Mesenchymal stem cell (in vitro differentiated cells and primary cell): ENCODE measurements at regions not wholly inside any gene's neighbourhood (a gene's known extent, or its start where the extent isn't known, plus 50 kb on each side); places are given as distances from the start of the nearest gene placed in this dataset.

ENCODE experiments used
- DNase-seq: peaks from one replicate; pipeline ENCODE4 v3.0.0-alpha.2; 2013
- H2AFZ ChIP-seq: one replicate; pipeline ENCODE4 v1.6.1; 2013; ENCODE audit warnings: low read depth, mild to moderate bottlenecking, control low read depth, inconsistent platforms, low read length, moderate library complexity
- H2AK5ac ChIP-seq: 2 replicates; pipeline ENCODE4 v1.6.1; 2013; ENCODE audit warnings: low read length, moderate library complexity, mild to moderate bottlenecking, inconsistent platforms; ENCODE audit not compliant: severe bottlenecking
- H2BK120ac ChIP-seq: one replicate; pipeline ENCODE4 v1.6.1; 2013; ENCODE audit warnings: low read depth, mild to moderate bottlenecking, inconsistent platforms, low read length, moderate library complexity
- H2BK12ac ChIP-seq, 2 experiments: one replicate each; pipeline ENCODE4 v1.6.1; 2013; ENCODE audit warnings: inconsistent platforms in 2 of 2, low read length in 2 of 2, mild to moderate bottlenecking in 2 of 2, moderate library complexity in 2 of 2, control low read depth in 1 of 2
- H2BK15ac ChIP-seq: one replicate; pipeline ENCODE4 v1.6.1; 2013; ENCODE audit warnings: mild to moderate bottlenecking, low read depth, inconsistent platforms; ENCODE audit not compliant: poor library complexity, severe bottlenecking
- H2BK5ac ChIP-seq: 2 replicates; pipeline ENCODE4 v1.6.1; 2013; ENCODE audit warnings: low read depth, mild to moderate bottlenecking, low read length, control low read depth, inconsistent platforms; ENCODE audit not compliant: poor library complexity, severe bottlenecking
- H3K14ac ChIP-seq, 2 experiments: one replicate each; pipeline ENCODE4 v1.6.1; 2013; ENCODE audit warnings: inconsistent platforms in 2 of 2, low read length in 2 of 2, control low read depth in 1 of 2, mild to moderate bottlenecking in 1 of 2, moderate library complexity in 1 of 2
- H3K18ac ChIP-seq, 2 experiments: one replicate each; pipeline ENCODE4 v1.6.1; 2013; ENCODE audit warnings: inconsistent platforms in 2 of 2, low read length in 2 of 2, control low read depth in 1 of 2, low read depth in 1 of 2, mild to moderate bottlenecking in 1 of 2
- H3K23ac ChIP-seq, 2 experiments: one replicate each; pipeline ENCODE4 v1.6.1; 2013; ENCODE audit warnings: inconsistent platforms in 2 of 2, low read length in 2 of 2, mild to moderate bottlenecking in 2 of 2, moderate library complexity in 2 of 2, control low read depth in 1 of 2
- H3K27ac ChIP-seq: 2 replicates; pipeline ENCODE4 v1.5.1; 2013; ENCODE audit warnings: mild to moderate bottlenecking, moderate library complexity, low read length, control low read depth, inconsistent platforms; ENCODE audit not compliant: poor library complexity, severe bottlenecking
- H3K27me3 ChIP-seq, 2 experiments: 2 replicates each; pipeline versions ENCODE4 v1.6.1 to v1.7.0; 2013; ENCODE audit warnings: low read length in 2 of 2, mild to moderate bottlenecking in 2 of 2, moderate library complexity in 2 of 2, control low read depth in 1 of 2, inconsistent platforms in 1 of 2; ENCODE audit not compliant: control insufficient read depth in 1 of 2, insufficient read depth in 1 of 2
- H3K36me3 ChIP-seq, 2 experiments: 2 replicates each; pipeline versions ENCODE4 v1.6.1 to v1.7.0; 2013; ENCODE audit warnings: low read length in 2 of 2, control low read depth in 1 of 2, inconsistent platforms in 1 of 2, low read depth in 1 of 2, mild to moderate bottlenecking in 1 of 2; ENCODE audit not compliant: insufficient read depth in 2 of 2, control insufficient read depth in 1 of 2
- H3K4ac ChIP-seq, 2 experiments: one replicate each; pipeline ENCODE4 v1.6.1; 2013; ENCODE audit warnings: inconsistent platforms in 2 of 2, low read length in 2 of 2, mild to moderate bottlenecking in 2 of 2, moderate library complexity in 2 of 2, control low read depth in 1 of 2, low read depth in 1 of 2
- H3K4me1 ChIP-seq: 2 replicates; pipeline ENCODE4 v1.6.1; 2013; ENCODE audit warnings: low read depth, low read length, control low read depth; ENCODE audit not compliant: control insufficient read depth, insufficient read depth
- H3K4me2 ChIP-seq: 2 replicates; pipeline ENCODE4 v1.6.1; 2013; ENCODE audit warnings: low read length, mild to moderate bottlenecking, inconsistent platforms; ENCODE audit not compliant: poor library complexity, severe bottlenecking
- H3K4me3 ChIP-seq, 2 experiments: 2 replicates each; pipeline versions ENCODE4 v1.5.1 to v1.7.0; 2013; ENCODE audit warnings: low read length in 2 of 2, mild to moderate bottlenecking in 2 of 2, control low read depth in 1 of 2, low read depth in 1 of 2; ENCODE audit not compliant: insufficient read depth in 1 of 2
- H3K79me1 ChIP-seq: replicated peaks from 2 replicates; pipeline ENCODE4 v1.6.1; 2013; ENCODE audit warnings: mild to moderate bottlenecking, control low read depth, low read length, inconsistent platforms; ENCODE audit not compliant: poor library complexity, severe bottlenecking
- H3K9ac ChIP-seq: 2 replicates; pipeline ENCODE4 v1.7.0; 2013; ENCODE audit warnings: mild to moderate bottlenecking, low read length, moderate library complexity
- H3K9me3 ChIP-seq: 2 replicates; pipeline ENCODE4 v1.7.0; 2013; ENCODE audit warnings: mild to moderate bottlenecking, low read length; ENCODE audit not compliant: control insufficient read depth
- H4K8ac ChIP-seq: one replicate; pipeline ENCODE4 v1.6.1; 2013; ENCODE audit warnings: inconsistent platforms, mild to moderate bottlenecking, low read length, moderate library complexity
- H4K91ac ChIP-seq: one replicate; pipeline ENCODE4 v1.6.1; 2013; ENCODE audit warnings: mild to moderate bottlenecking, low read length, inconsistent platforms
- WGBS: methylation state at CpG from one replicate; pipeline ENCODE4 v1.1.7; 2013; ENCODE audit warnings: mixed read lengths; 5-methylcytosine and 5-hydroxymethylcytosine counted together

DNA sequence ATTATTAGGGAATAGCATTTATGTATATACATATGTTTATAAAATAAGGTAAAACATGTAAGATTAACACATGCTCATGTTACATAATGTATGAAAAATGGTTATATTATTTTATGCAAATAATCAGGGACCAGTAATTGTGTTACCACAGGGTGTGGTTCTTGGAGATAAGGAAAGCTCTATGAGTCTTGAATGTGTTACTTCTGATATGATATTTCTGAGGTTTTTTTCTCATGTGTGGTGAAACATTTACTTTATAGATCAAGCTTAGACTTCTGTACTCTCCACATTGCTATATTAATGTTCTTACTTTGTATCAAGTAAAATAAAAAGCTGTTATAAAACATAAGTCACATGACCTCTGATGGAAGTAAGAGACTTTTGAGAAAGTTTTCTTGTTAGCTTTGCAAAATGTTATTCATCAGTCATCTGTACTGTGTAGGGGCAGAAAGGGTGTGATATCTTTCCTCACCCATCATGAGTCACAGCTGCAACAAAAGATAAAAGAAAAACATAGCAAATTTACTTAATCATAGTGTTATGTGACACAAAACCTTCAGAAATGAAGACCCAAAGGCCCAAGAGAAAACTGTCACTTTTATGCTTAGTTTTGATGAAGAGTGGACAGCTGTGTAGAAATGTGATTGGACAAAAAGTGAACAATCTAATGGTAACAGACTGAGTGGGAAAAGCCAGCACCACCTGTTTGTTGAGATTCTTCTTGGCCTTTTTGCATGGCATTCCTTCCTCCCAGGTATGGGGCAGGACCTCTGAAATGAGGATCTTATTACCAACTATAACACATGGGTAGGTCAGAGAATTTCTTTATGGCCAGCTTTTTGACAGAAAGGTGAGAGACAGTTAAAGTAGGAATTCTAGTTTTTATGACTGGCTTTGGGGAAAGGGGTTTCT is 632.3 kb downstream of the PDHA2 start:
- no peak overlapping the region for H3K18ac ChIP-seq
- H3K4me1 ChIP-seq: no peaks in the 10 kb centered on the region
- H2BK15ac ChIP-seq: no peak overlapping the region
- no peak for DNase-seq
- no peaks in the 10 kb centered on the region for H3K27me3 ChIP-seq
- no peak overlapping the region for H3K9ac ChIP-seq
- H2BK5ac ChIP-seq: no peak overlapping the region
- H3K4me3 ChIP-seq: no peak overlapping the region
- H3K27ac ChIP-seq: no peak overlapping the region
- no peaks in the 10 kb centered on the region for H3K9me3 ChIP-seq
- no peaks in the 10 kb centered on the region for H3K79me1 ChIP-seq
- no peak overlapping the region for H2AK5ac ChIP-seq
- H4K91ac ChIP-seq: no peak overlapping the region
- H2BK120ac ChIP-seq: no peak overlapping the region
- no peak overlapping the region for H2BK12ac ChIP-seq
- no peak overlapping the region for H4K8ac ChIP-seq
- no peak overlapping the region for H3K4me2 ChIP-seq
- H3K4ac ChIP-seq: no peak overlapping the region
- no peak overlapping the region for H3K23ac ChIP-seq
- no peaks in the 10 kb centered on the region for H3K36me3 ChIP-seq
- no peak overlapping the region for H2AFZ ChIP-seq
- H3K14ac ChIP-seq: no peak overlapping the region

DNA sequence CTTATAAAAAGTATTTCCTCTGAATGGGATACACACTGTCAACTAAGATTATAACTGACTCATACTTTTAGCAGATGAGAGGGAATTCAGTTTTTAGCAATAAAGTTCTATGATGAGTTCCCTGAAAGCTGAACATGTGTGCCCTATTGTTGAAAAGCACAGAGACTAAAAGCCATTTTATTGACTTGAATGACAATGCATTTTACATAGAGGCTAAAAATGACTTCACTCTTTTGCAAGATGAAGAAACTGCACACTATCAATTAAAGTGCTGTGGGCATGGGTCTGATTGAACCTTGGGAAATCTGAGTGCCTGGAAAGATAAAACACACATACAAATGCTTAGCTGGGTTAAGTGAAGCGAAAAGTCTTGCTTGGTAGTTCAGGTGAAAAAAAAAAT is 633.4 kb downstream of the PDHA2 start:
- Histone ChIP-seq H3K4ac (no peak overlapping the region), H2AFZ (no peak overlapping the region), H2BK15ac (no peak overlapping the region), H3K4me2 (no peak overlapping the region), H2BK120ac (no peak overlapping the region), H3K14ac (no peak overlapping the region), H3K9me3 (no peaks in the 10 kb centered on the region), H2AK5ac (no peak overlapping the region), H3K23ac (no peak overlapping the region), H3K36me3 (no peaks in the 10 kb centered on the region), H4K91ac (no peak overlapping the region), H2BK12ac (no peak overlapping the region), H2BK5ac (no peak overlapping the region), H3K4me3 (no peak overlapping the region), H3K18ac (no peak overlapping the region), H3K79me1 (no peaks in the 10 kb centered on the region), H4K8ac (no peak overlapping the region), H3K27ac (no peak overlapping the region), H3K9ac (no peak overlapping the region), H3K27me3 (no peaks in the 10 kb centered on the region), H3K4me1 (no peaks in the 10 kb centered on the region)
- DNase-seq: no peak
- 80% methylated on average over 1 of the region's 1 CpG for WGBS

DNA sequence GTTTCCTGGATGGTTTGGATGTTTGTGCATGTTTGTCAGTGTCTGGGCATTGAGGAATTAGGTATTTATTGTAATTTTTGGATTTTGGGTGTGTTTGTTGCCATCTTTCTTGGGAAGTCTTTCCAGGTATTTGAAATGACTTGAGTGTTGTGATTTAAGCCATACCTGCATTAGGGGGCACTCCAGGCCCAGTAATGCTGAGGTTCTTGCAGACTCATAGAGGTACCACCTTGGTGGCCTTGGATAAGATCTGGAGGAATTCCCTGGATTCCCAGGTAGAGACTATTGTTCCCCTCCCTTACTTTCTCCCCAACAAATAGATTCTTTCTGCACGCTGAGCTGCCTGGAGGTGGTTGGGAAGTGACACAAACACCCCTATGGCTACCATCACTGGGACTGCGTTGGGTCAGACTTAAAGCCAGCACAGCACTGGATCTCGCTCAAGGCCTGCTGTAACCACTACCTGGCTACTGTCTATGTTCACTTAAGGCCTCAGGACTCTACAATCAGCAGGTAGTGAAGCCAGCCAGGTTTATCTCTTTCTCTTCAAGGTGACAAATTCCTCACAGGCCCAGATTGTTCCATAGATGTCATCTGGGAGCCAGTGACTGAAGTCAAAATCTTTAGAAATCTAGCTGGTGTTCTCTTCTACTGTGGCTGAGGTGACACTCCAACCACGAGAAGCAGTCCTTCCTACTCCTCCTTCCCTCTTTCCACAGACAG is 643.6 kb downstream of the PDHA2 start:
- 63% methylated on average over 4 of the region's 4 CpGs for WGBS
- no peak overlapping the region for H2BK15ac ChIP-seq
- no peak for DNase-seq
- H3K9me3 ChIP-seq: peaks cover 21% of the 10 kb centered on the region
- no peak overlapping the region for H3K4me2 ChIP-seq
- no peak overlapping the region for H2AFZ ChIP-seq
- H3K27ac ChIP-seq: no peak overlapping the region
- no peaks in the 10 kb centered on the region for H3K27me3 ChIP-seq
- H4K91ac ChIP-seq: no peak overlapping the region
- H3K79me1 ChIP-seq: no peaks in the 10 kb centered on the region
- H3K9ac ChIP-seq: no peak overlapping the region
- H2BK5ac ChIP-seq: no peak overlapping the region
- peak overlapping the region in 1 of 2 experiments; percentile 55 for H3K14ac ChIP-seq
- H3K4me3 ChIP-seq: no peak overlapping the region
- no peak overlapping the region for H2BK120ac ChIP-seq
- no peak overlapping the region for H3K4ac ChIP-seq
- no peaks in the 10 kb centered on the region for H3K36me3 ChIP-seq
- H3K23ac ChIP-seq: no peak overlapping the region
- no peaks in the 10 kb centered on the region for H3K4me1 ChIP-seq
- no peak overlapping the region for H2AK5ac ChIP-seq
- no peak overlapping the region for H2BK12ac ChIP-seq
- no peak overlapping the region for H3K18ac ChIP-seq
- H4K8ac ChIP-seq: no peak overlapping the region

DNA sequence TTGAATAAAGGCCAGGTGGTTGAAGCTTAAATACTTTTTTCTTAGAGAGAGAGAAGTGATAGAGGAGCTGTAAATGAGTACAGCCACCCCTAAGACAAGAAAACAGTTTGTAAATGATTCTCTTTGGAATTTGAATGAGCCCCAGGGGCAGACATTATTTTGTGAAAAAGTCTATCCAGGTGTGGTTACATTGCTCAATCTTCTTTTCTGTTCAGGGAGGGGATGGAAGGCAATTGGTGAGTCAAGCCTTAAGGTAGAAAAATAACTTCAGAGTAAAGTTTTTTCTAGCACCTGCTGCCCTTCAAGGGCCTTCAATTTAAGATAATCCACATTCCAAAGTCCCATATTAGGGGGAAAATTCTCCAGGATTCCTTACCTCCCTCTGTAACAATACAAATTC is 646.7 kb downstream of the PDHA2 start:
- Histone ChIP-seq H2AFZ (no peak overlapping the region), H2BK12ac (no peak overlapping the region), H3K18ac (no peak overlapping the region), H3K4me1 (no peaks in the 10 kb centered on the region), H3K4me2 (no peak overlapping the region), H3K14ac (no peak overlapping the region), H3K4ac (no peak overlapping the region), H2BK15ac (no peak overlapping the region), H3K9ac (no peak overlapping the region), H3K27ac (no peak overlapping the region), H2BK120ac (no peak overlapping the region), H3K79me1 (no peaks in the 10 kb centered on the region), H2AK5ac (no peak overlapping the region), H2BK5ac (no peak overlapping the region), H3K4me3 (no peak overlapping the region), H3K36me3 (no peaks in the 10 kb centered on the region), H4K8ac (no peak overlapping the region), H4K91ac (no peak overlapping the region), H3K9me3 (peaks cover 21% of the 10 kb centered on the region), H3K27me3 (no peaks in the 10 kb centered on the region), H3K23ac (no peak overlapping the region)
- DNase-seq: no peak
